Activated naive CD8-positive, alpha-beta T cell treated with anti-CD3 and anti-CD28 coated beads for 36 hours (primary cell): ENCODE measurements at regions not wholly inside any gene's neighbourhood (a gene's known extent, or its start where the extent isn't known, plus 50 kb on each side); places are given as distances from the start of the nearest gene placed in this dataset.

Experiments used
- DNase-seq: peaks from one replicate; pipeline ENCODE4 v3.0.0; 2021
- H3K27ac Mint-ChIP-seq: one replicate; pipeline ENCODE4 v1.8.0; 2022; ENCODE audit warnings: mild to moderate bottlenecking, moderate library complexity, mixed read lengths
- H3K27me3 Mint-ChIP-seq: one replicate; pipeline ENCODE4 v1.8.0; 2022; ENCODE audit warnings: mild to moderate bottlenecking, mixed read lengths
- H3K36me3 Mint-ChIP-seq: one replicate; pipeline ENCODE4 v1.8.0; 2021; ENCODE audit warnings: mild to moderate bottlenecking, mixed read lengths
- H3K4me1 Mint-ChIP-seq: one replicate; pipeline ENCODE4 v1.8.0; 2021; ENCODE audit warnings: mixed read lengths
- H3K4me3 Mint-ChIP-seq: one replicate; pipeline ENCODE4 v1.8.0; 2022; ENCODE audit warnings: mild to moderate bottlenecking, moderate library complexity, mixed read lengths
- H3K9me3 Mint-ChIP-seq: one replicate; pipeline ENCODE4 v1.8.0; 2022; ENCODE audit warnings: mixed read lengths

- Mint-ChIP-seq H3K27ac (no peak overlapping the region), H3K4me1 (no peaks in the 10 kb centered on the region), H3K4me3 (no peak overlapping the region), H3K9me3 (peaks cover 16% of the 10 kb centered on the region), H3K27me3 (no peaks in the 10 kb centered on the region), H3K36me3 (no peaks in the 10 kb centered on the region)
- DNase-seq, result no peak
Observed at GRCh38 chr5:8943301-8943700, 602.6 kb downstream of the SEMA5A start.

- DNase-seq, result no peak
- H3K4me3 Mint-ChIP-seq, result no peak overlapping the region
- no peaks in the 10 kb centered on the region for H3K4me1 Mint-ChIP-seq
- peaks cover 14% of the 10 kb centered on the region for H3K9me3 Mint-ChIP-seq
- H3K27ac Mint-ChIP-seq, result no peak overlapping the region
- H3K36me3 Mint-ChIP-seq, result no peaks in the 10 kb centered on the region
- no peaks in the 10 kb centered on the region for H3K27me3 Mint-ChIP-seq
Observed at GRCh38 chr5:8944005-8944404, 601.9 kb downstream of the SEMA5A start.

- peaks cover 7% of the 10 kb centered on the region for H3K9me3 Mint-ChIP-seq
- H3K36me3 Mint-ChIP-seq, result no peaks in the 10 kb centered on the region
- H3K4me3 Mint-ChIP-seq, result no peak overlapping the region
- no peaks in the 10 kb centered on the region for H3K27me3 Mint-ChIP-seq
- no peaks in the 10 kb centered on the region for H3K4me1 Mint-ChIP-seq
- H3K27ac Mint-ChIP-seq, result no peak overlapping the region
- DNase-seq, result no peak
Observed at GRCh38 chr5:8945972-8946371, 599.9 kb downstream of the SEMA5A start.

GRCh38 chr5:8949908-8950307 lies 596.0 kb downstream of the SEMA5A start:
- H3K36me3 Mint-ChIP-seq, result no peaks in the 10 kb centered on the region
- H3K9me3 Mint-ChIP-seq, result peaks cover 5% of the 10 kb centered on the region
- H3K4me1 Mint-ChIP-seq, result no peaks in the 10 kb centered on the region
- no peaks in the 10 kb centered on the region for H3K27me3 Mint-ChIP-seq
- H3K27ac Mint-ChIP-seq, result no peak overlapping the region
- DNase-seq, result no peak
- no peak overlapping the region for H3K4me3 Mint-ChIP-seq

- Mint-ChIP-seq H3K9me3 (peaks cover 2% of the 10 kb centered on the region), H3K4me1 (no peaks in the 10 kb centered on the region), H3K36me3 (no peaks in the 10 kb centered on the region), H3K4me3 (no peak overlapping the region), H3K27me3 (no peaks in the 10 kb centered on the region), H3K27ac (no peak overlapping the region)
- DNase-seq, result no peak
Observed at GRCh38 chr5:8952147-8952546, 593.7 kb downstream of the SEMA5A start.

- H3K27ac Mint-ChIP-seq, result no peak overlapping the region
- H3K4me3 Mint-ChIP-seq, result no peak overlapping the region
Observed at GRCh38 chr5:8953016-8953415, 592.9 kb downstream of the SEMA5A start.

GRCh38 chr5:8953911-8954438 lies 591.9 kb downstream of the SEMA5A start:
- Mint-ChIP-seq H3K36me3 (no peaks in the 10 kb centered on the region), H3K27ac (no peak overlapping the region), H3K4me3 (no peak overlapping the region), H3K4me1 (no peaks in the 10 kb centered on the region), H3K9me3 (peaks cover 2% of the 10 kb centered on the region), H3K27me3 (no peaks in the 10 kb centered on the region)
- DNase-seq, result no peak

More at GRCh38 chr5:8953016-8953415, 592.9 kb downstream of the SEMA5A start:
- H3K27me3 Mint-ChIP-seq, result no peaks in the 10 kb centered on the region
- no peaks in the 10 kb centered on the region for H3K36me3 Mint-ChIP-seq
- no peaks in the 10 kb centered on the region for H3K4me1 Mint-ChIP-seq
- H3K9me3 Mint-ChIP-seq, result peaks cover 2% of the 10 kb centered on the region
- no peak for DNase-seq

GRCh38 chr5:8954801-8955200 lies 591.1 kb downstream of the SEMA5A start:
- Mint-ChIP-seq H3K27me3 (no peaks in the 10 kb centered on the region), H3K9me3 (peaks cover 2% of the 10 kb centered on the region), H3K27ac (no peak overlapping the region), H3K36me3 (no peaks in the 10 kb centered on the region), H3K4me1 (no peaks in the 10 kb centered on the region), H3K4me3 (no peak overlapping the region)
- DNase-seq, result no peak

GRCh38 chr5:8956659-8957058 lies 589.2 kb downstream of the SEMA5A start:
- no peaks in the 10 kb centered on the region for H3K4me1 Mint-ChIP-seq
- H3K27ac Mint-ChIP-seq, result no peak overlapping the region
- no peaks in the 10 kb centered on the region for H3K27me3 Mint-ChIP-seq
- no peak for DNase-seq
- H3K4me3 Mint-ChIP-seq, result no peak overlapping the region
- H3K36me3 Mint-ChIP-seq, result no peaks in the 10 kb centered on the region
- H3K9me3 Mint-ChIP-seq, result peaks cover 2% of the 10 kb centered on the region

GRCh38 chr5:8958602-8959001 lies 587.3 kb downstream of the SEMA5A start:
- Mint-ChIP-seq H3K27me3 (no peaks in the 10 kb centered on the region), H3K4me1 (no peaks in the 10 kb centered on the region), H3K36me3 (no peaks in the 10 kb centered on the region), H3K27ac (no peak overlapping the region), H3K4me3 (no peak overlapping the region), H3K9me3 (peaks cover 2% of the 10 kb centered on the region)
- DNase-seq, result no peak

- no peaks in the 10 kb centered on the region for H3K4me1 Mint-ChIP-seq
- H3K4me3 Mint-ChIP-seq, result no peak overlapping the region
- H3K36me3 Mint-ChIP-seq, result no peaks in the 10 kb centered on the region
- DNase-seq, result no peak
- no peak overlapping the region for H3K27ac Mint-ChIP-seq
- no peaks in the 10 kb centered on the region for H3K27me3 Mint-ChIP-seq
- peaks cover 8% of the 10 kb centered on the region for H3K9me3 Mint-ChIP-seq
Observed at GRCh38 chr5:8961219-8961618, 584.7 kb downstream of the SEMA5A start.

- Mint-ChIP-seq H3K36me3 (no peaks in the 10 kb centered on the region), H3K9me3 (peaks cover 13% of the 10 kb centered on the region), H3K27ac (no peak overlapping the region), H3K4me3 (no peak overlapping the region), H3K27me3 (no peaks in the 10 kb centered on the region), H3K4me1 (no peaks in the 10 kb centered on the region)
- DNase-seq, result no peak
Observed at GRCh38 chr5:8961956-8962355, 583.9 kb downstream of the SEMA5A start.

- H3K27me3 Mint-ChIP-seq, result no peaks in the 10 kb centered on the region
- H3K4me3 Mint-ChIP-seq, result no peak overlapping the region
- H3K27ac Mint-ChIP-seq, result no peak overlapping the region
- no peaks in the 10 kb centered on the region for H3K36me3 Mint-ChIP-seq
- H3K4me1 Mint-ChIP-seq, result no peaks in the 10 kb centered on the region
- no peaks in the 10 kb centered on the region for H3K9me3 Mint-ChIP-seq
- DNase-seq, result no peak
Observed at GRCh38 chr5:8981016-8981415, 564.9 kb downstream of the SEMA5A start.

- Mint-ChIP-seq H3K9me3 (no peaks in the 10 kb centered on the region), H3K36me3 (no peaks in the 10 kb centered on the region), H3K27me3 (no peaks in the 10 kb centered on the region), H3K4me1 (no peaks in the 10 kb centered on the region), H3K4me3 (no peak overlapping the region), H3K27ac (no peak overlapping the region)
- DNase-seq, result no peak
Observed at GRCh38 chr5:8981496-8981895, 564.4 kb downstream of the SEMA5A start.

GRCh38 chr5:8984386-8984785 lies 561.5 kb downstream of the SEMA5A start:
- peaks cover 2% of the 10 kb centered on the region for H3K9me3 Mint-ChIP-seq
- H3K36me3 Mint-ChIP-seq, result no peaks in the 10 kb centered on the region
- no peak overlapping the region for H3K27ac Mint-ChIP-seq
- H3K4me3 Mint-ChIP-seq, result no peak overlapping the region
- DNase-seq, result no peak
- H3K4me1 Mint-ChIP-seq, result no peaks in the 10 kb centered on the region
- H3K27me3 Mint-ChIP-seq, result no peaks in the 10 kb centered on the region
